Endothelial cell of umbilical vein (primary cell): ENCODE measurements at regions not wholly inside any gene's neighbourhood (a gene's known extent, or its start where the extent isn't known, plus 50 kb on each side); places are given as distances from the start of the nearest gene placed in this dataset.

Experiments
- BruUV-seq: library from RNA; stranded (reverse); fragments of 400-500 nt; replicated peaks from 2 replicates; lab custom pipeline; 2021; lab: Mats Ljungman, UMichigan
- CTCF ChIA-PET: fragments of 300-600, 350-600 bp; sonication (Branson Sonifier 250); formaldehyde crosslinking; loops from one replicate; lab custom pipeline; 2021; ENCODE audit warnings: antibody characterized with exemption, inconsistent platforms; lab: Charles Lee
- POLR2A ChIA-PET: fragments of 300-600, 350-600 bp; sonication (Branson Sonifier 250); formaldehyde crosslinking; loops from one replicate; lab custom pipeline; 2021; ENCODE audit warnings: antibody characterized with exemption, inconsistent platforms; lab: Charles Lee
- DNase-seq: peaks from one replicate; pipeline ENCODE4 v3.0.0-alpha.2; 2011; ENCODE audit warnings: low read depth, low spot score
- FAIRE-seq: peaks from 2 replicates; lab custom pipeline; 2011; peaks lifted over from hg19 to GRCh38; lab: Jason Lieb, UNC
- H2AFZ ChIP-seq: 2 replicates; pipeline ENCODE4 v1.6.0; 2012; ENCODE audit warnings: low read depth, low read length, control low read depth, inconsistent platforms
- H3K27ac ChIP-seq: 2 replicates; pipeline ENCODE4 v1.5.1; 2011; ENCODE audit warnings: low read depth, mild to moderate bottlenecking, control low read depth, low read length, moderate library complexity; ENCODE audit not compliant: insufficient read depth
- H3K27me3 ChIP-seq, 2 experiments: 2 replicates each; pipeline versions ENCODE4 v1.6.0 to v1.6.1; 2011; ENCODE audit warnings: low read length in 2 of 2, mixed read lengths in 1 of 2; ENCODE audit not compliant: control insufficient read depth in 2 of 2, insufficient read depth in 2 of 2
- H3K36me3 ChIP-seq, 2 experiments: 2 replicates in 1 of 2; 3 replicates in 1 of 2; pipeline ENCODE4 v1.5.1; 2011; ENCODE audit warnings: low read length in 2 of 2, mild to moderate bottlenecking in 1 of 2, moderate library complexity in 1 of 2; ENCODE audit not compliant: control insufficient read depth in 2 of 2, insufficient read depth in 2 of 2; ENCODE audit errors: extremely low read depth in 1 of 2
- H3K4me1 ChIP-seq: 3 replicates; pipeline ENCODE4 v1.5.1; 2011; ENCODE audit warnings: mild to moderate bottlenecking, low read length; ENCODE audit not compliant: control insufficient read depth, insufficient read depth; ENCODE audit errors: extremely low read depth
- H3K4me2 ChIP-seq: 2 replicates; pipeline ENCODE4 v1.6.1; 2011; ENCODE audit warnings: low read length, control low read depth, mixed read lengths; ENCODE audit not compliant: insufficient read depth
- H3K4me3 ChIP-seq, 3 experiments: fragments of 200-600 bp in 1 of 3; sonication (generic), shearing (Covaris generic) in 1 of 3; replicated peaks in 1 of 3; 2 replicates each; pipeline ENCODE4 v1.5.1; 2011 to 2016; ENCODE audit warnings: control low read depth in 3 of 3, low read length in 3 of 3, mild to moderate bottlenecking in 2 of 3, inconsistent platforms in 1 of 3, low read depth in 1 of 3, moderate library complexity in 1 of 3; ENCODE audit not compliant: insufficient read depth in 1 of 3
- H3K79me2 ChIP-seq: 2 replicates; pipeline ENCODE4 v1.6.0; 2012; ENCODE audit warnings: low read length, inconsistent platforms; ENCODE audit not compliant: control insufficient read depth, insufficient read depth
- H3K9ac ChIP-seq: replicated peaks from 2 replicates; pipeline ENCODE3; 2011; ENCODE audit warnings: low read length, control low read depth; ENCODE audit not compliant: insufficient read depth; ENCODE audit errors: extremely low read depth
- H3K9me1 ChIP-seq: replicated peaks from 3 replicates; pipeline ENCODE4 v1.6.0; 2011; ENCODE audit warnings: mild to moderate bottlenecking, low read length; ENCODE audit not compliant: control insufficient read depth, insufficient read depth; ENCODE audit errors: extremely low read depth
- H3K9me3 ChIP-seq: replicated peaks from 2 replicates; pipeline ENCODE4 v1.5.1; 2012; ENCODE audit warnings: low read length, inconsistent platforms; ENCODE audit not compliant: control insufficient read depth, insufficient read depth
- H4K20me1 ChIP-seq: replicated peaks from 2 replicates; pipeline ENCODE3; 2011; ENCODE audit warnings: mild to moderate bottlenecking, low read length; ENCODE audit not compliant: control insufficient read depth, insufficient read depth; ENCODE audit errors: extremely low read depth
- EZH2 ChIP-seq: IDR thresholded peaks from 2 replicates; pipeline ENCODE4 v1.6.1; 2012; ENCODE audit warnings: borderline replicate concordance, low read depth, mild to moderate bottlenecking, moderate library complexity, low read length, inconsistent platforms; ENCODE audit not compliant: severe bottlenecking
- FOS ChIP-seq: IDR thresholded peaks from 2 replicates; pipeline ENCODE4 v1.6.1; 2011; ENCODE audit warnings: mild to moderate bottlenecking, low read length, moderate library complexity, borderline replicate concordance; ENCODE audit not compliant: insufficient read depth
- GATA2 ChIP-seq: IDR thresholded peaks from 2 replicates; pipeline ENCODE4 v1.7.0; 2011; ENCODE audit warnings: low read depth, mild to moderate bottlenecking, moderate library complexity, mixed read lengths, low read length; ENCODE audit not compliant: insufficient read length, insufficient read depth
- JUN ChIP-seq: IDR thresholded peaks from 2 replicates; pipeline ENCODE4 v1.6.1; 2011; ENCODE audit warnings: borderline replicate concordance, low read depth; ENCODE audit not compliant: insufficient read length, insufficient read depth
- MYC ChIP-seq: IDR thresholded peaks from one replicate; pipeline ENCODE4 v1.6.1; 2011; ENCODE audit warnings: mild to moderate bottlenecking, low read depth, low read length
- POLR2A ChIP-seq: IDR thresholded peaks from 2 replicates; pipeline ENCODE4 v1.6.1; 2012; ENCODE audit warnings: low read depth, mild to moderate bottlenecking, control low read depth, low read length
- POLR2AphosphoS5 ChIP-seq: IDR thresholded peaks from 2 replicates; pipeline ENCODE4 v1.6.1; 2012; ENCODE audit warnings: low read depth, mild to moderate bottlenecking, control low read depth, low read length, moderate library complexity; ENCODE audit not compliant: insufficient read depth
- dilution Hi-C: fragments of 300-500 bp; cut with MboI; formaldehyde crosslinking; loops from one replicate; pipeline ENCODE4 v1.15.0; 2019; ENCODE audit warnings: low sequenced_read_pairs; ENCODE audit not compliant: extremely low pct_ligation_motif_present
- intact Hi-C: fragments of 100-400 bp; cut with micrococcal nuclease; formaldehyde crosslinking; loops from one replicate; pipeline ENCODE4 v1.10.0; 2022
- TF ChIP-seq, protein P1 (sequence below): IDR thresholded peaks from 2 replicates; pipeline ENCODE4 v1.6.1; 2011; ENCODE audit not compliant: insufficient read depth, insufficient read length
- TF ChIP-seq, protein P2 (sequence below), 2 donors: IDR thresholded peaks; 1 replicate in 1 of 2; 2 replicates in 1 of 2; pipeline ENCODE4 v1.5.1; 2011; ENCODE audit warnings: low read length in 2 of 2, mild to moderate bottlenecking in 2 of 2, moderate library complexity in 2 of 2, control low read depth in 1 of 2, inconsistent platforms in 1 of 2, low read depth in 1 of 2; ENCODE audit not compliant: insufficient read depth in 1 of 2; ENCODE audit errors: extremely low read depth in 1 of 2

DNA sequence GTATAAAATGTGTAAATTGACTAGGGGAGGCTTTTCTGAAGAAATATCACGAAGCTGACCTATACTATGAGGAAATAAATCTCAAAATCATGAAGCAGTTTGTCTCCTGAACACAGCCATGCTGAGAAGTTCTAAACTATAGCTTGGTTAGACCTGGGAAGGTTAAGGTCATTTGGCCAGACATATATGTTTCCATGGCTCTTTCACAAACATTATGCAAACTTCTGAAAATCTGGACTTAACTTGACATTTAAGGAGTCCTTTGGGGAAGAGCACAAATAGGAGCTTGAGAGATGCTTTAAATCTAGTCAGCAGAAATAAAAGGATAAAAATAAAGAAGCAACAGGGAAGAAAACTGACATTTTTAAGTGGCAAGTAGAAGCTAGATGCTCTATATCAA, 115.9 kb upstream of the MEOX2 start:
- no peak overlapping the region for H3K4me3 ChIP-seq
- intact Hi-C loops (no loop called here), dilution Hi-C loops (no loop called here)
- H4K20me1 ChIP-seq = no peaks in the 10 kb centered on the region
- CTCF ChIA-PET = interaction anchor here (0.8 to 1.4 kb wide), 2 partner anchors 10 to 19 kb away, joined by 3 to 9 read pairs; no protein-coding TSS in a partner anchor
- no peak overlapping the region for H3K9ac ChIP-seq
- no peaks in the 10 kb centered on the region for H3K27me3 ChIP-seq
- TF ChIP-seq MYC (no peak), FOS (no peak), POLR2A (no peak), JUN (no peak), GATA2 (no peak), EZH2 (no peak), POLR2AphosphoS5 (no peak)
- TF ChIP-seq, protein P1, sequence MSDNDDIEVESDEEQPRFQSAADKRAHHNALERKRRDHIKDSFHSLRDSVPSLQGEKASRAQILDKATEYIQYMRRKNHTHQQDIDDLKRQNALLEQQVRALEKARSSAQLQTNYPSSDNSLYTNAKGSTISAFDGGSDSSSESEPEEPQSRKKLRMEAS = no peak
- TF ChIP-seq, protein P2, sequence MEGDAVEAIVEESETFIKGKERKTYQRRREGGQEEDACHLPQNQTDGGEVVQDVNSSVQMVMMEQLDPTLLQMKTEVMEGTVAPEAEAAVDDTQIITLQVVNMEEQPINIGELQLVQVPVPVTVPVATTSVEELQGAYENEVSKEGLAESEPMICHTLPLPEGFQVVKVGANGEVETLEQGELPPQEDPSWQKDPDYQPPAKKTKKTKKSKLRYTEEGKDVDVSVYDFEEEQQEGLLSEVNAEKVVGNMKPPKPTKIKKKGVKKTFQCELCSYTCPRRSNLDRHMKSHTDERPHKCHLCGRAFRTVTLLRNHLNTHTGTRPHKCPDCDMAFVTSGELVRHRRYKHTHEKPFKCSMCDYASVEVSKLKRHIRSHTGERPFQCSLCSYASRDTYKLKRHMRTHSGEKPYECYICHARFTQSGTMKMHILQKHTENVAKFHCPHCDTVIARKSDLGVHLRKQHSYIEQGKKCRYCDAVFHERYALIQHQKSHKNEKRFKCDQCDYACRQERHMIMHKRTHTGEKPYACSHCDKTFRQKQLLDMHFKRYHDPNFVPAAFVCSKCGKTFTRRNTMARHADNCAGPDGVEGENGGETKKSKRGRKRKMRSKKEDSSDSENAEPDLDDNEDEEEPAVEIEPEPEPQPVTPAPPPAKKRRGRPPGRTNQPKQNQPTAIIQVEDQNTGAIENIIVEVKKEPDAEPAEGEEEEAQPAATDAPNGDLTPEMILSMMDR (IDR thresholded peaks at IDR 0.05; ENCODE audit: extremely low read depth in 1 of 2, insufficient read depth in 1 of 2, low read depth in 1 of 2, low read length in 2 of 2) = no peak
- no peaks in the 10 kb centered on the region for H3K79me2 ChIP-seq
- H2AFZ ChIP-seq = no peak overlapping the region
- peaks cover 6% of the 10 kb centered on the region for H3K4me1 ChIP-seq
- H3K9me3 ChIP-seq = no peaks in the 10 kb centered on the region
- no peaks in the 10 kb centered on the region for H3K9me1 ChIP-seq
- POLR2A ChIA-PET = no interaction called here
- no peaks in the 10 kb centered on the region for H3K36me3 ChIP-seq
- FAIRE-seq (no peak), DNase-seq (peak; percentile 8)
- no peak overlapping the region for H3K27ac ChIP-seq
- BruUV-seq = no TSS peak
- no peak overlapping the region for H3K4me2 ChIP-seq
